HG03097 (cell line): ENCODE measurements at regions not wholly inside any gene's neighbourhood (a gene's known extent, or its start where the extent isn't known, plus 50 kb on each side); places are given as distances from the start of the nearest gene placed in this dataset.

Experiments
- ATAC-seq: cut with Tn5 transposase; IDR thresholded peaks from one replicate; pipeline ENCODE4 v1.9.1; 2021; ENCODE audit not compliant: unreplicated experiment, low FRiP score

DNA sequence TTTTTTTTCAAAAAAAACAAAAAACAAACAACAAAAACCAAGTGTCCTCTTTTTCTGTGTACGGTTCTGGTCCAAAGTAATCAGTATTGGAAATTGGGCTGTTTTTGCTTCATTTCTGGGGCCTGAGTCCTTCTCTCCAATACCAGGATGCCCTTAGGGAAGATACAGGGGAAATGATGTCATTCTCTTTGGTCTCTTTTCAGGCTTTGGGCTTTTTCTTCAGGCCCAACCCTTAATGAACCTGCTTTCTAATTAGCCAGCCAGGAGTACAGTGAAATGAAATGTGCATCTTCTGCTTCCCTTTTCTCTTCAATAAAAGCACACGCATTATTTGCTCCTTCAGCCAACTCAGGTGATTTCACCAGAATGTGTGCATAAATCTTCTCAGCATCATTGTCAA is 52.6 kb upstream of the RBPJ start:
- ATAC-seq: no peak

DNA sequence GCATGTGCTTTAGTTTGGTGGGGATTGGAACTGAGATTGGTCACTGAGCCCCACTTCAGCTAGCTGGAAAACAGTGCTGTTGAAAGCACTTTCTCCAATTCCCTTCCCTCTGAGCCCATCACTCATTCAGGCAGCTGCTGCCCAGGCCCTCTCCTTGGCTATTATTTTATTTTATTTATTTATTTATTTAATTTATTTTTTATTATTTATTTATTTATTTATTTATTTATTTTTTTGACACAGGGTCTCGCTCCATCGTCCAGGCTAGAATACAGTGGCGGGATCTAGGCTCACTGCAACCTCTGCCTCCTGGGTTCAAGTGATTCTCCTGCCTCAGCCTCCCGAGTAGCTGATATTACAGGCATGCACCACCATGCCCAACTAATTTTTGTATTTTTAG is 51.8 kb upstream of the RBPJ start:
- no peak for ATAC-seq
